ENCODE measurements at regions not wholly inside any gene's neighbourhood (a gene's known extent, or its start where the extent isn't known, plus 50 kb on each side); places are given as distances from the start of the nearest gene placed in this dataset.

DNA sequence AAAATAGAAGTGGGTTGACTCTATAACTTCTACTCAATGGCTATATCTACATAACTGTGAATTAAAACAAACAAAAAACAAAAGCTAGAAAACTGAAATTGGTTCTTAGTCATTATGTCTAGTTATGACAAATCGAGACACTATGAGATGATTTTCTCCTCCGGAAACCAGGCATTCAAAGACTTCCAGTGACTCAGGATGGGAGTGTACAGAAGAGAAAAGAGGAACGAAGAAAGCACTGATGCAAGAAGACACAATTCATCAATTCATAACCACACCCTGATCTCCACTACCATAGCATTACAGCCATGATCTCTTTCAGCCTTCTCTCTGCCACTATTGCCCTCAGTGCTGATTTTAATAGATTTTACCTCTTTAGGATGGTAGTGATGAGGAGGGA, 253.6 kb downstream of the CBLL2 start:
- Histone ChIP-seq H3K9me1 (ENCODE audit: control insufficient read depth, insufficient read depth, low read length) (no peaks in the 10 kb centered on the region), H3K9me3 (replicated peaks; ENCODE audit: control insufficient read depth, insufficient read depth, low read depth, low read length) (no peaks in the 10 kb centered on the region), H3K4me2 (ENCODE audit: insufficient read depth, low read length) (no peak overlapping the region), H2AFZ (ENCODE audit: low read depth, low read length) (no peak overlapping the region), H3K9ac (ENCODE audit: insufficient read depth in 1 of 2, low read depth in 2 of 2, low read length in 2 of 2) (no peak overlapping the region), H3K27me3 (ENCODE audit: control insufficient read depth in 2 of 2, insufficient read depth in 2 of 2, low read length in 2 of 2) (no peaks in the 10 kb centered on the region), H3K79me2 (ENCODE audit: control insufficient read depth, insufficient read depth, low read length) (no peaks in the 10 kb centered on the region), H3K4me3 (no peak overlapping the region), H3K27ac (ENCODE audit: extremely low read depth, low read depth, low read length) (no peak overlapping the region), H4K20me1 (replicated peaks; ENCODE audit: control insufficient read depth, insufficient read depth, low read length) (no peaks in the 10 kb centered on the region), H3K36me3 (ENCODE audit: control insufficient read depth, insufficient read depth, low read length) (no peaks in the 10 kb centered on the region), H3K4me1 (replicated peaks in 1 of 2; ENCODE audit: control insufficient read depth in 2 of 2, insufficient read depth in 2 of 2, low read length in 2 of 2) (no peaks in the 10 kb centered on the region)
- FAIRE-seq (no peak), ATAC-seq (no peak), DNase-seq (ENCODE audit: extremely low read depth in 1 of 4, low spot score in 3 of 4) (no peak)
- in situ Hi-C loops (cut with MboI) (no loop called here), intact Hi-C loops (cut with micrococcal nuclease) (no loop called here)
- WGBS (ENCODE audit: insufficient coverage, low coverage, missing lambda C conversion rate), result 7% methylated on average over 3 of the region's 3 CpGs
- BruUV-seq (replicated peaks), result no TSS peak
- ChIA-PET POLR2A (no interaction called here), CTCF (ENCODE audit: low intra/inter-chr PET ratio) (no interaction called here)
- no peak for TF ChIP-seq BCOR (IDR thresholded peaks at IDR 0.05)
- TF ChIP-seq HNRNPK (IDR thresholded peaks at IDR 0.05; ENCODE audit: low read depth, low read length, poor library complexity, severe bottlenecking), result no peak
- TF ChIP-seq HDAC6 (IDR thresholded peaks at IDR 0.05; ENCODE audit: low read depth, low read length), result no peak
- no peak for TF ChIP-seq SMARCB1 (IDR thresholded peaks at IDR 0.05; ENCODE audit: insufficient read length, low read depth)
- TF ChIP-seq ZFX (CRISPR knock-in tag; IDR thresholded peaks at IDR 0.05), result no peak
- TF ChIP-seq ZNF274 (IDR thresholded peaks at IDR 0.05; ENCODE audit: borderline replicate concordance, low read depth, low read length), result no peak
- TF ChIP-seq TCF3 (CRISPR knock-in tag; IDR thresholded peaks at IDR 0.05), result no peak
- TF ChIP-seq, protein P1, sequence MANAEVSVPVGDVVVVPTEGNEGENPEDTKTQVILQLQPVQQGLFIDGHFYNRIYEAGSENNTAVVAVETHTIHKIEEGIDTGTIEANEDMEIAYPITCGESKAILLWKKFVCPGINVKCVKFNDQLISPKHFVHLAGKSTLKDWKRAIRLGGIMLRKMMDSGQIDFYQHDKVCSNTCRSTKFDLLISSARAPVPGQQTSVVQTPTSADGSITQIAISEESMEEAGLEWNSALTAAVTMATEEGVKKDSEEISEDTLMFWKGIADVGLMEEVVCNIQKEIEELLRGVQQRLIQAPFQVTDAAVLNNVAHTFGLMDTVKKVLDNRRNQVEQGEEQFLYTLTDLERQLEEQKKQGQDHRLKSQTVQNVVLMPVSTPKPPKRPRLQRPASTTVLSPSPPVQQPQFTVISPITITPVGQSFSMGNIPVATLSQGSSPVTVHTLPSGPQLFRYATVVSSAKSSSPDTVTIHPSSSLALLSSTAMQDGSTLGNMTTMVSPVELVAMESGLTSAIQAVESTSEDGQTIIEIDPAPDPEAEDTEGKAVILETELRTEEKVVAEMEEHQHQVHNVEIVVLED (CRISPR knock-in tag; IDR thresholded peaks at IDR 0.05), result no peak
- TF ChIP-seq SMAD2 (IDR thresholded peaks at IDR 0.05; ENCODE audit: low read depth, low read length), result no peak
- no peak for TF ChIP-seq ZNF445 (CRISPR knock-in tag; IDR thresholded peaks at IDR 0.05; ENCODE audit: low read depth)
- TF ChIP-seq ZEB2 (IDR thresholded peaks at IDR 0.05), result no peak
- no peak for TF ChIP-seq XRCC4 (IDR thresholded peaks at IDR 0.05; ENCODE audit: extremely low read depth, insufficient read depth, insufficient read length)
- TF ChIP-seq, protein P2, sequence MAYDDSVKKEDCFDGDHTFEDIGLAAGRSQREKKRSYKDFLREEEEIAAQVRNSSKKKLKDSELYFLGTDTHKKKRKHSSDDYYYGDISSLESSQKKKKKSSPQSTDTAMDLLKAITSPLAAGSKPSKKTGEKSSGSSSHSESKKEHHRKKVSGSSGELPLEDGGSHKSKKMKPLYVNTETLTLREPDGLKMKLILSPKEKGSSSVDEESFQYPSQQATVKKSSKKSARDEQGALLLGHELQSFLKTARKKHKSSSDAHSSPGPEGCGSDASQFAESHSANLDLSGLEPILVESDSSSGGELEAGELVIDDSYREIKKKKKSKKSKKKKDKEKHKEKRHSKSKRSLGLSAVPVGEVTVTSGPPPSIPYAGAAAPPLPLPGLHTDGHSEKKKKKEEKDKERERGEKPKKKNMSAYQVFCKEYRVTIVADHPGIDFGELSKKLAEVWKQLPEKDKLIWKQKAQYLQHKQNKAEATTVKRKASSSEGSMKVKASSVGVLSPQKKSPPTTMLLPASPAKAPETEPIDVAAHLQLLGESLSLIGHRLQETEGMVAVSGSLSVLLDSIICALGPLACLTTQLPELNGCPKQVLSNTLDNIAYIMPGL (CRISPR knock-in tag; IDR thresholded peaks at IDR 0.05), result no peak
